ENCODE measurements at regions not wholly inside any gene's neighbourhood (a gene's known extent, or its start where the extent isn't known, plus 50 kb on each side); places are given as distances from the start of the nearest gene placed in this dataset.

DNA sequence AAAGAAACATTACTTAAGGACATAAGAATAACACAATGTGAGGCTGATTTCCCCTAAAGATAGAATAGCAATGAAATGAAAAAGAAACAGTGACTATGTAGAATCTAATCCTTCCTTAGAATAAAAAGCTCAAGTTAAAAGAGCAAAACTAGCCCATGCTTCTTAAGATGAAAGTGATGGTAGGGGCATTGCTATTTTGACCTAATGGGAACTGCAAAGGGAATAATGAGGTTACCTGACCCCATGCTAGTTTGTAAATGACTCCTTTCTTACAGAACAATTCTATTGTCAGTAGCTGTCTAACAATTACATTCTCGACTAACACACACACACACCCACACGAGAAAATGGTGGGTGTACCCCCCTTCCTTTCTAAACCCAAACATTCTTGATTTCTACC, 575.8 kb downstream of the CSNK1G3 start:
- Histone ChIP-seq H2AFZ (ENCODE audit: low read depth, low read length) (no peak overlapping the region), H3K79me2 (ENCODE audit: control insufficient read depth, insufficient read depth, low read length) (no peaks in the 10 kb centered on the region), H3K4me3 (replicated peaks in 1 of 3; ENCODE audit: insufficient read depth in 1 of 3, low read depth in 1 of 3, low read length in 3 of 3) (no peak overlapping the region), H3K27me3 (ENCODE audit: control insufficient read depth in 2 of 2, insufficient read depth in 2 of 2, low read length in 2 of 2) (no peaks in the 10 kb centered on the region), H4K20me1 (replicated peaks; ENCODE audit: control insufficient read depth, extremely low read depth, insufficient read depth, low read length) (no peaks in the 10 kb centered on the region), H3K9ac (replicated peaks; ENCODE audit: extremely low read depth, insufficient read depth, low read length) (no peak overlapping the region), H3K4me1 (ENCODE audit: control insufficient read depth, extremely low read depth, insufficient read depth, low read length) (peaks cover 6% of the 10 kb centered on the region), H3K4me2 (ENCODE audit: insufficient read depth, low read length) (no peak overlapping the region), H3K9me1 (replicated peaks; ENCODE audit: control insufficient read depth, extremely low read depth, insufficient read depth, low read length) (no peaks in the 10 kb centered on the region), H3K27ac (ENCODE audit: insufficient read depth, low read depth, low read length) (no peak overlapping the region), H3K9me3 (replicated peaks; ENCODE audit: control insufficient read depth, insufficient read depth, low read length) (no peaks in the 10 kb centered on the region), H3K36me3 (ENCODE audit: control insufficient read depth in 2 of 2, extremely low read depth in 1 of 2, insufficient read depth in 2 of 2, low read length in 2 of 2) (no peaks in the 10 kb centered on the region)
- DNase-seq (ENCODE audit: low read depth, low spot score) (no peak), FAIRE-seq (no peak)
- ChIA-PET POLR2A (no interaction called here), CTCF (no interaction called here)
- dilution Hi-C loops (cut with MboI; ENCODE audit: extremely low pct_ligation_motif_present, low sequenced_read_pairs) (no loop called here), intact Hi-C loops (cut with micrococcal nuclease) (no loop called here)
- BruUV-seq (replicated peaks), result no TSS peak
- TF ChIP-seq EZH2 (IDR thresholded peaks at IDR 0.05; ENCODE audit: borderline replicate concordance, low read depth, low read length, severe bottlenecking), result no peak
- TF ChIP-seq MYC (IDR thresholded peaks at IDR 0.05; ENCODE audit: low read depth, low read length), result no peak
- TF ChIP-seq, protein P1, sequence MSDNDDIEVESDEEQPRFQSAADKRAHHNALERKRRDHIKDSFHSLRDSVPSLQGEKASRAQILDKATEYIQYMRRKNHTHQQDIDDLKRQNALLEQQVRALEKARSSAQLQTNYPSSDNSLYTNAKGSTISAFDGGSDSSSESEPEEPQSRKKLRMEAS (IDR thresholded peaks at IDR 0.05; ENCODE audit: insufficient read depth, insufficient read length), result no peak
- no peak for TF ChIP-seq FOS (IDR thresholded peaks at IDR 0.05; ENCODE audit: borderline replicate concordance, insufficient read depth, low read length)
- no peak for TF ChIP-seq POLR2AphosphoS5 (IDR thresholded peaks at IDR 0.05; ENCODE audit: insufficient read depth, low read depth, low read length)
- TF ChIP-seq GATA2 (IDR thresholded peaks at IDR 0.05; ENCODE audit: insufficient read depth, insufficient read length, low read depth, low read length), result no peak
- TF ChIP-seq, protein P2, sequence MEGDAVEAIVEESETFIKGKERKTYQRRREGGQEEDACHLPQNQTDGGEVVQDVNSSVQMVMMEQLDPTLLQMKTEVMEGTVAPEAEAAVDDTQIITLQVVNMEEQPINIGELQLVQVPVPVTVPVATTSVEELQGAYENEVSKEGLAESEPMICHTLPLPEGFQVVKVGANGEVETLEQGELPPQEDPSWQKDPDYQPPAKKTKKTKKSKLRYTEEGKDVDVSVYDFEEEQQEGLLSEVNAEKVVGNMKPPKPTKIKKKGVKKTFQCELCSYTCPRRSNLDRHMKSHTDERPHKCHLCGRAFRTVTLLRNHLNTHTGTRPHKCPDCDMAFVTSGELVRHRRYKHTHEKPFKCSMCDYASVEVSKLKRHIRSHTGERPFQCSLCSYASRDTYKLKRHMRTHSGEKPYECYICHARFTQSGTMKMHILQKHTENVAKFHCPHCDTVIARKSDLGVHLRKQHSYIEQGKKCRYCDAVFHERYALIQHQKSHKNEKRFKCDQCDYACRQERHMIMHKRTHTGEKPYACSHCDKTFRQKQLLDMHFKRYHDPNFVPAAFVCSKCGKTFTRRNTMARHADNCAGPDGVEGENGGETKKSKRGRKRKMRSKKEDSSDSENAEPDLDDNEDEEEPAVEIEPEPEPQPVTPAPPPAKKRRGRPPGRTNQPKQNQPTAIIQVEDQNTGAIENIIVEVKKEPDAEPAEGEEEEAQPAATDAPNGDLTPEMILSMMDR (IDR thresholded peaks at IDR 0.05; ENCODE audit: extremely low read depth in 1 of 2, insufficient read depth in 1 of 2, low read depth in 1 of 2, low read length in 2 of 2), result no peak
- TF ChIP-seq JUN (IDR thresholded peaks at IDR 0.05; ENCODE audit: borderline replicate concordance, insufficient read depth, insufficient read length, low read depth), result no peak

Data from endothelial cell of umbilical vein (primary cell).